ENCODE measurements at regions not wholly inside any gene's neighbourhood (a gene's known extent, or its start where the extent isn't known, plus 50 kb on each side); places are given as distances from the start of the nearest gene placed in this dataset.

- Mint-ChIP-seq H3K4me1 (ENCODE audit: low read depth, unreplicated experiment) (peaks cover 2% of the 10 kb centered on the region), H3K27me3 (ENCODE audit: unreplicated experiment) (peaks cover 3% of the 10 kb centered on the region), H3K27ac (ENCODE audit: unreplicated experiment) (no peak overlapping the region), H3K4me3 (ENCODE audit: unreplicated experiment) (no peak overlapping the region), H3K9me3 (ENCODE audit: unreplicated experiment) (no peaks in the 10 kb centered on the region), H3K36me3 (ENCODE audit: unreplicated experiment) (no peaks in the 10 kb centered on the region)
- TF ChIP-seq, protein P1, sequence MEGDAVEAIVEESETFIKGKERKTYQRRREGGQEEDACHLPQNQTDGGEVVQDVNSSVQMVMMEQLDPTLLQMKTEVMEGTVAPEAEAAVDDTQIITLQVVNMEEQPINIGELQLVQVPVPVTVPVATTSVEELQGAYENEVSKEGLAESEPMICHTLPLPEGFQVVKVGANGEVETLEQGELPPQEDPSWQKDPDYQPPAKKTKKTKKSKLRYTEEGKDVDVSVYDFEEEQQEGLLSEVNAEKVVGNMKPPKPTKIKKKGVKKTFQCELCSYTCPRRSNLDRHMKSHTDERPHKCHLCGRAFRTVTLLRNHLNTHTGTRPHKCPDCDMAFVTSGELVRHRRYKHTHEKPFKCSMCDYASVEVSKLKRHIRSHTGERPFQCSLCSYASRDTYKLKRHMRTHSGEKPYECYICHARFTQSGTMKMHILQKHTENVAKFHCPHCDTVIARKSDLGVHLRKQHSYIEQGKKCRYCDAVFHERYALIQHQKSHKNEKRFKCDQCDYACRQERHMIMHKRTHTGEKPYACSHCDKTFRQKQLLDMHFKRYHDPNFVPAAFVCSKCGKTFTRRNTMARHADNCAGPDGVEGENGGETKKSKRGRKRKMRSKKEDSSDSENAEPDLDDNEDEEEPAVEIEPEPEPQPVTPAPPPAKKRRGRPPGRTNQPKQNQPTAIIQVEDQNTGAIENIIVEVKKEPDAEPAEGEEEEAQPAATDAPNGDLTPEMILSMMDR (IDR thresholded peaks at IDR 0.05; ENCODE audit: partially characterized antibody, unreplicated experiment): no peak
- no peak for DNase-seq
These were observed 332.6 kb downstream of the NKX6-1 start for GRCh38 chr4:84166486-84166885.

- Mint-ChIP-seq H3K4me1 (ENCODE audit: low read depth, unreplicated experiment) (peaks cover 2% of the 10 kb centered on the region), H3K9me3 (ENCODE audit: unreplicated experiment) (no peaks in the 10 kb centered on the region), H3K27me3 (ENCODE audit: unreplicated experiment) (peaks cover 3% of the 10 kb centered on the region), H3K4me3 (ENCODE audit: unreplicated experiment) (no peak overlapping the region), H3K36me3 (ENCODE audit: unreplicated experiment) (no peaks in the 10 kb centered on the region), H3K27ac (ENCODE audit: unreplicated experiment) (no peak overlapping the region)
- TF ChIP-seq, protein P1 (IDR thresholded peaks at IDR 0.05; ENCODE audit: partially characterized antibody, unreplicated experiment): no peak
- DNase-seq: no peak
These were observed 334.9 kb downstream of the NKX6-1 start for GRCh38 chr4:84164201-84164600.

- Mint-ChIP-seq H3K27ac (ENCODE audit: unreplicated experiment) (no peak overlapping the region), H3K4me1 (ENCODE audit: low read depth, unreplicated experiment) (peaks cover 6% of the 10 kb centered on the region), H3K27me3 (ENCODE audit: unreplicated experiment) (no peaks in the 10 kb centered on the region), H3K36me3 (ENCODE audit: unreplicated experiment) (no peaks in the 10 kb centered on the region), H3K9me3 (ENCODE audit: unreplicated experiment) (no peaks in the 10 kb centered on the region), H3K4me3 (ENCODE audit: unreplicated experiment) (no peak overlapping the region)
- peak; percentile 69 for DNase-seq
- TF ChIP-seq, protein P1 (IDR thresholded peaks at IDR 0.05; ENCODE audit: partially characterized antibody, unreplicated experiment): no peak
These were observed 339.3 kb downstream of the NKX6-1 start for GRCh38 chr4:84159762-84160161.

- DNase-seq: no peak
- no peaks in the 10 kb centered on the region for H3K9me3 Mint-ChIP-seq (ENCODE audit: unreplicated experiment)
- H3K4me1 Mint-ChIP-seq (ENCODE audit: low read depth, unreplicated experiment): peaks cover 6% of the 10 kb centered on the region
- TF ChIP-seq, protein P1 (IDR thresholded peaks at IDR 0.05; ENCODE audit: partially characterized antibody, unreplicated experiment): no peak
- H3K36me3 Mint-ChIP-seq (ENCODE audit: unreplicated experiment): no peaks in the 10 kb centered on the region
- H3K27me3 Mint-ChIP-seq (ENCODE audit: unreplicated experiment): no peaks in the 10 kb centered on the region
- H3K27ac Mint-ChIP-seq (ENCODE audit: unreplicated experiment): no peak overlapping the region
- H3K4me3 Mint-ChIP-seq (ENCODE audit: unreplicated experiment): no peak overlapping the region
These were observed 340.4 kb downstream of the NKX6-1 start for GRCh38 chr4:84158670-84159069.

GRCh38 chr4:84151574-84151973 is 347.5 kb downstream of the NKX6-1 start:
- Mint-ChIP-seq H3K9me3 (ENCODE audit: unreplicated experiment) (no peaks in the 10 kb centered on the region), H3K4me3 (ENCODE audit: unreplicated experiment) (no peak overlapping the region), H3K36me3 (ENCODE audit: unreplicated experiment) (no peaks in the 10 kb centered on the region), H3K4me1 (ENCODE audit: low read depth, unreplicated experiment) (no peaks in the 10 kb centered on the region), H3K27me3 (ENCODE audit: unreplicated experiment) (no peaks in the 10 kb centered on the region), H3K27ac (ENCODE audit: unreplicated experiment) (no peak overlapping the region)
- TF ChIP-seq, protein P1 (IDR thresholded peaks at IDR 0.05; ENCODE audit: partially characterized antibody, unreplicated experiment): no peak
- no peak for DNase-seq
